Endodermal cell (in vitro differentiated cells): ENCODE measurements at regions not wholly inside any gene's neighbourhood (a gene's known extent, or its start where the extent isn't known, plus 50 kb on each side); places are given as distances from the start of the nearest gene placed in this dataset.

Source experiments
- DNase-seq: peaks from one replicate; pipeline ENCODE4 v3.0.0-alpha.2; 2017
- H3K27ac ChIP-seq: 2 replicates; pipeline ENCODE4 v1.5.1; 2013; ENCODE audit warnings: mild to moderate bottlenecking, low read depth, low read length, moderate library complexity
- H3K27me3 ChIP-seq: 2 replicates; pipeline ENCODE4 v1.6.1; 2013; ENCODE audit warnings: mild to moderate bottlenecking, low read length, moderate library complexity; ENCODE audit not compliant: insufficient read depth, control insufficient read depth, poor library complexity, severe bottlenecking
- H3K36me3 ChIP-seq: 2 replicates; pipeline ENCODE4 v1.7.0; 2013; ENCODE audit warnings: mild to moderate bottlenecking, low read length, moderate library complexity; ENCODE audit not compliant: control insufficient read depth, insufficient read depth
- H3K4me1 ChIP-seq: one replicate; pipeline ENCODE4 v1.7.0; 2013; ENCODE audit warnings: low read length; ENCODE audit not compliant: control insufficient read depth, insufficient read depth
- H3K4me3 ChIP-seq: 2 replicates; pipeline ENCODE4 v1.5.1; 2013; ENCODE audit warnings: mild to moderate bottlenecking, low read length, moderate library complexity
- H3K9ac ChIP-seq: 2 replicates; pipeline ENCODE4 v1.6.1; 2013; ENCODE audit warnings: mild to moderate bottlenecking, low read length, moderate library complexity; ENCODE audit not compliant: poor library complexity, severe bottlenecking; ENCODE audit errors: extremely low read depth
- H3K9me3 ChIP-seq: 2 replicates; pipeline ENCODE4 v1.6.1; 2013; ENCODE audit warnings: mild to moderate bottlenecking, low read length, moderate library complexity; ENCODE audit not compliant: control insufficient read depth
- H3K27ac Mint-ChIP-seq: 2 replicates; pipeline ENCODE4 v1.8.0; 2020; ENCODE audit warnings: mixed read lengths
- H3K27me3 Mint-ChIP-seq: 2 replicates; pipeline ENCODE4 v1.8.0; 2021; ENCODE audit warnings: mild to moderate bottlenecking, mixed read lengths; ENCODE audit not compliant: insufficient read depth
- H3K36me3 Mint-ChIP-seq: 2 replicates; pipeline ENCODE4 v1.8.0; 2020; ENCODE audit warnings: low read depth, mixed read lengths
- H3K4me1 Mint-ChIP-seq: 2 replicates; pipeline ENCODE4 v1.8.0; 2020; ENCODE audit warnings: mixed read lengths
- H3K4me3 Mint-ChIP-seq: 2 replicates; pipeline ENCODE4 v1.8.0; 2020; ENCODE audit warnings: mild to moderate bottlenecking, moderate library complexity, mixed read lengths
- H3K9me3 Mint-ChIP-seq: 2 replicates; pipeline ENCODE4 v1.8.0; 2020; ENCODE audit warnings: mild to moderate bottlenecking, mixed read lengths
- CTCF ChIP-seq: fragments of 200-600 bp; sonication (generic); conservative IDR thresholded peaks from 2 replicates; pipeline ENCODE4 v1.5.0; 2021; ENCODE audit warnings: antibody characterized with exemption, mild to moderate bottlenecking
- WGBS, 2 experiments: methylation state at CpG; one replicate each; pipeline versions ENCODE4 v1.1.5 to v1.1.7; 2013; ENCODE audit warnings: missing lambda C conversion rate in 2 of 2, mixed read lengths in 1 of 2; ENCODE audit not compliant: insufficient coverage in 1 of 2, insufficient read length in 1 of 2; 5-methylcytosine and 5-hydroxymethylcytosine counted together

- Histone ChIP-seq H3K9me3 (no peaks in the 10 kb centered on the region), H3K4me1 (no peaks in the 10 kb centered on the region), H3K27ac (no peak overlapping the region), H3K36me3 (no peaks in the 10 kb centered on the region), H3K4me3 (no peak overlapping the region), H3K27me3 (no peaks in the 10 kb centered on the region), H3K9ac (no peak overlapping the region)
- H3K36me3 Mint-ChIP-seq = peaks cover 23% of the 10 kb centered on the region
- no peak for TF ChIP-seq CTCF
- no peak overlapping the region for H3K4me3 Mint-ChIP-seq
- WGBS, 2 experiments = 93% methylated on average over 2 of the region's 2 CpGs; no CpG with 5 or more reads in 1 of the 2 experiments
- no peak for DNase-seq
- peaks cover 3% of the 10 kb centered on the region for H3K4me1 Mint-ChIP-seq
- no peak overlapping the region for H3K27ac Mint-ChIP-seq
- H3K9me3 Mint-ChIP-seq = peaks cover 10% of the 10 kb centered on the region
- H3K27me3 Mint-ChIP-seq = no peaks in the 10 kb centered on the region
These were observed 938.1 kb downstream of the FAM133A start for GRCh38 chrX:94612140-94612539.

- Mint-ChIP-seq H3K27me3 (no peaks in the 10 kb centered on the region), H3K9me3 (peaks cover 59% of the 10 kb centered on the region), H3K4me1 (peaks cover 3% of the 10 kb centered on the region), H3K27ac (no peak overlapping the region), H3K4me3 (no peak overlapping the region), H3K36me3 (peaks cover 59% of the 10 kb centered on the region)
- Histone ChIP-seq H3K27ac (no peak overlapping the region), H3K27me3 (no peaks in the 10 kb centered on the region), H3K4me1 (no peaks in the 10 kb centered on the region), H3K4me3 (no peak overlapping the region), H3K9ac (no peak overlapping the region), H3K36me3 (no peaks in the 10 kb centered on the region), H3K9me3 (peaks cover 56% of the 10 kb centered on the region)
- no peak for DNase-seq
- TF ChIP-seq CTCF = peak; percentile 60
These were observed 959.2 kb downstream of the FAM133A start for GRCh38 chrX:94633237-94633636.

GRCh38 chrX:94635003-94635402 lies 961.0 kb downstream of the FAM133A start:
- peaks cover 3% of the 10 kb centered on the region for H3K4me1 Mint-ChIP-seq
- H3K9ac ChIP-seq = no peak overlapping the region
- no peaks in the 10 kb centered on the region for H3K27me3 Mint-ChIP-seq
- no peak for DNase-seq
- H3K9me3 Mint-ChIP-seq = peaks cover 74% of the 10 kb centered on the region
- H3K36me3 ChIP-seq = no peaks in the 10 kb centered on the region
- no peaks in the 10 kb centered on the region for H3K4me1 ChIP-seq
- 86% methylated on average over 3 of the region's 3 CpGs; no CpG with 5 or more reads in 1 of the 2 experiments for WGBS, 2 experiments
- H3K27ac Mint-ChIP-seq = no peak overlapping the region
- H3K36me3 Mint-ChIP-seq = peaks cover 69% of the 10 kb centered on the region
- no peak for TF ChIP-seq CTCF
- H3K9me3 ChIP-seq = peaks cover 59% of the 10 kb centered on the region
- no peak overlapping the region for H3K4me3 ChIP-seq
- no peak overlapping the region for H3K27ac ChIP-seq
- H3K4me3 Mint-ChIP-seq = no peak overlapping the region
- H3K27me3 ChIP-seq = no peaks in the 10 kb centered on the region
